NCI-H2107 treated with DMSO at 0.1 percent for 48 hours (cell line): ENCODE measurements at regions not wholly inside any gene's neighbourhood (a gene's known extent, or its start where the extent isn't known, plus 50 kb on each side); places are given as distances from the start of the nearest gene placed in this dataset.
A peak's percentile ranks its signal among the peaks of the same experiment; 100 is the strongest.
"Not testable (repeated sequence)": the region's sequence is repeated elsewhere in the genome, so short reads cannot be mapped to it uniquely, and the experiment has no call there.

Source experiments
- DNase-seq: peaks from one replicate; lab custom pipeline; 2025; ENCODE audit not compliant: unreplicated experiment; lab: John Stamatoyannopoulos, UW

DNA sequence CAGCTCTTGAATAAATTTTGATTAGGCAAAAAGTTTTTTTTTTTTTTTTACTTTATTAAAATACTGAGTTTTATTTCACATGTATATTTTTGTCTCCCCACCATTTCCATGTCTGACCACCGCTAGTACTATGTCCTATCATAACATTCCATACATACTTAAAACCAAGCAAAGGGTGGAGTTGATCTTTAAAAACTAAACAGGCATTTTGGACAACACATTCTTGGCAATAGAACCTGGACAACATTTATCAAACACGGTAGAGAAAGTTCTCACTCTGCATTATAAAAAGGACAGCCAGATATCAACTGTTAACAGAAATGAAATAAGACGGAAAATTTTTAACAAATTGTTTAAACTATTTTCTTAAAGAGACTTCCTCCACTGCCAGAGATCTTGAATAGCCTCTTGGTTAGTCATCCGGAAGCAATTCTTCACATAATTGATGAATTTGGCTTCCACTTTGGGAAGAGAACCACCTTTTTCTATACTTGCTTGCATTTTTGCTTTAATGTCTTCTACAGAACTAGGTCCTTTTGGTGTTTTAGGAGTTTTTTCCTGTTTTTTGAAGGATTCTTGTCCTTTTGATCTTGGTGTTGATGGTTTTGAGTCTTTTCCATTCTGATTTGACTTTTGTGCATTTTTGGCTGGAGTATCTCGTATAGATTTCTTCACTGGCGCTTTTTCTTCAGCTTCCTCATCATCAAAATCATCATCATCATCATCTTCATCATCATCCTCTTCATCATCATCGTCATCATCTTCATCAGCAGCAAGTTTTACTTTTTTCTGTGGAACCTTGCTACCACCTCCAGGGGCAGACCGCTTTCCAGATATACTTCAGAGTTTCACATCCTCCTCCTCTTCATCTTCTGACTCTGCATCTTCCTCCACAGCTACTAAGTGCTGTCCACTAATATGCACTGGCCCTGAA, 58.7 kb downstream of the POU5F2 start:
- not testable (repeated sequence) for DNase-seq

DNA sequence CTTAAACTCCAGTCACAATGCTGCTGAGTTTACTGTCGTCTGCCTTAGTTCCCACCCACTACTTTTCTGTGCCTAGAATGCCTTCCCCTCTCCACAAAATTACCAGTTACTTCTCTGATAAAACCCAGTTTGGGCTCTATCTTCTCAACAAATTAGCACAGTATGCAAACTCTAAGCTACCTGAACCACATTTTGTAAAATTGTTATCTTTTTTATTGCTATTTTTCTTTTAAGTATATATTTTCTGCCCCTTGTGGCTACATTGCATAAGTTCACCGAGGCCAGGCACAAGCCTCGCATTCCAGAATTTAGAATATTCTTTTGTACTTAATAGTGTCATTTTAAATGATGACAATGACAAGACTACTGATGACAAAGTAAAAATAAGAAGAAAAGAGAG, 60.0 kb downstream of the POU5F2 start:
- no peak for DNase-seq

DNA sequence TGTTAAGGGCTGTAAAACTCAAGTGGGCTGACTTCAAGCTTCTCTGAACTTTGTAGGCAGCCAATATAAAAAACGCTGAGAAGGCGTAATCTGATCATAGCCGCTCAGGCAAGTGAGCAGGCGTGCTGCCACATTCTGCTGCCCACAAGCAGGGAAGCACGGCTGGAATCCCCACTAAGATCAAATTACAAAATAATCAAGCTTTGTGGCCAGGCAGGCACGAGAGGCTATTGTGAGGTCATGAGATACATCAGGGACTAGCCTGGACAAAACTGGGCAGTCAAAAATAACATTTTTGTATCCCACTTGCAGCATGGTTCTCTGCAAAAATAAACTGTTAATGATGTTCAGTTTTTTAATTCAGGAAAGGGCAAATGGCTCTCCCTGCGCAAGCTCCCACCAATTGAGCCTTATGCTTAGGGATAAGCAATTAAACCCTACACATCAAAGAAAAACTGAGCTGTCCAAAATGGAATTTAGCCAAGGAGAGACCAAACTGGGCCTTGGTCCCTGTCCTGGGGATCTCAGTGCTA, 64.0 kb downstream of the POU5F2 start:
- peak; percentile 34 for DNase-seq

DNA sequence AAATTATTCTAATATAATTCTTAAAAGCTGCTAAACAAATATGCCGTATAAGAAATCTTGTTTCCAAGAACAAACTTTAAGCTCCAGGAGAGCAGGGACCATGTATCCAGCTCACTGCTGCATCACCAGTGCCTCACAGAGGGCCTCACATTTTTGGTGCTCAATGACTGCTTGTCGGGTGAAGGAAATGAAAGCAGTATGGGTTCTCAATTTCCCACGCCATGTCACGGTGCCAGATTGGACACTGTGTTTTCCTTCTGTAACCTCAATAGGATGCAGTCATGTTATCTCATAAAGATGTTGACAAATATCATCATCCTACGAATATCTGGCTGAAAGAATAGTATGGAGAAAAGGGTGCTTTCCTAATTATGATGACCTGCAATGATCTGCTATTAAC, 64.7 kb downstream of the POU5F2 start:
- no peak for DNase-seq

DNA sequence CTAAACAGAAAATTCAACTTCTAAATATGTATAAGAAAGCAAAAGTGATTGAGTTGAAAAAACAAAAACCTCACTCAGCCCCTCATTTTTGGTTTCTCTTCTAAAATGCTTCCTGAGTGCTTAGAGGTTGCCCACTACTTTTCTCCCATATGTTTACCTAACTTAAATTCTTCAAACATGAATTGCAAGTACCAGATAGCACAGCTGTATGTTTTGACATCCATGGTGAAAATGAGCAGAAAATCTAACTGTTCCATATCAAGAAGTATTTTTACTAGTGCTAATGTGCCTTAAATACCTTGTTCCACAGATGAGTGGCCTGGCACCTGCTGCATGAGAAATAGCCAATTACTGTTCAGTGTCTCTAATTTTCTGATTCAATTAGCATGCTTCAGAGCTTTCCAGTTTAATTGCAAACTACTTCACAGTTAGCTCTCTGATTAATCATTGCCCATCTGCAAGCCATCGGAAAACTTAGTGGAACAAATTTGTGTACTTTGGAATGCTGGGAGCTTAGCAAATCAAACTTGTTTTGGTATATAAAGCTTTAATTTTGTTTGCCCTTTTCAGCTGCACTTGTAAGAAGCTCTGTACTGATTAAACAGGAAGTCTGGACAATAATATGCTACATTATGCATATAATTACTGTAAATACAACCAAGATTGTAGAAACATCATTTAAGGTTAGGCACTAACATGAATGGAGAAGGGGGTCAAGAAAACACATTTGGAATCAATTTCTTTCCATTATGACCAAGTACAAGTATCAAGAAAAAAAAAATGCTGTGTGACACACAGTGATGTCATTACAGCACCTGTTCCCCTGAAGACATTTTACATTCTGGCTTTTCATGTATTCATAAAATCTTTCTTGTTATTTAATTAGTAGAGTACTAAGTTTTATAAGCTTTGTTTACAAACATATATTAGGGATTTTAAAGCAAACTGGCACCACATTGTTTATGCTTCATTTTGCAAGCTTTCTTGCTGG, 65.6 kb downstream of the POU5F2 start:
- no peak for DNase-seq

DNA sequence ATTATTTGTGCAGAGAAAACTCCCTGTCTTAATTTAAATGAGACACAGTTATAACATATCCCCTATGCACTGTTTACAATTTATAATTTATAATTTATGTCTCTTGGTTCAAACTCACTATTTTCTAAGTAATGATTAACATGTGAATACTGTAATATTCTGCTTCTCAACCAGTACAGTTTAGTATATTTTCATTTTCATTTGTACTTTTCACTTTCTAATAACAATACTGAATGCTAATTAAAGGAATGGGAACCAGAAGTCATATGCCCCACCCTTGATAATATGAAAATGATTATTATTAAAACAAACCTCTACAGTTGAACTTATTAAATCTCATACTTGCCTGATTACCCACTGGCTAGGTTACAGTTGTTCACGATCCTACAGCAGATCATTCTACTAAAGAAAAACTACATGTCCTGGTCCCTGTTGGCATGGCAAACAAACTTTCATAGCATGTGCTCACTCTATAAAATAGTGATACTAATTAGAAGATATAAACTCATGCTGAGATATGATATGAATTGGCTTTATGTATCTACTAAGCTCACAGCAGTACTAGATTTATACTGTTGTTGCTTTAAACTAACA, 66.4 kb downstream of the POU5F2 start:
- DNase-seq, result no peak

DNA sequence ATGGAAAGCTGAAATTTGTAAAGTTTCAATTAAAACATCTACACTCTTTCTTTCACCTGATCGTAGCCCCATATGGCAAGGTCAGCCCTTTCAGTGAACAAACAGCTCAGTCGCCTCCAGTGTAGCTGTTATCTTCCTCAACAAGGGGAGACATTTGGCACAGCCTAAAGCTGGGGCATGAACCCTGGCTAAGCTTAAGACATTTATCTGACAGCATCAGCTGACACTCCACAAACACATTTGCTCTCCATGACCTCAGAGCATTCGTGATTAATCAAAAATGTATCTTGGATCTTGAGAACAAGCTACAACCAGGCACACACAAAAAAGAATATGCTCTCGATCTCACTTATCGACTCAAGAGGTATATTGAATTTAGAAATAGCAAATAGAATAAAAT, 67.3 kb downstream of the POU5F2 start:
- DNase-seq, result no peak

DNA sequence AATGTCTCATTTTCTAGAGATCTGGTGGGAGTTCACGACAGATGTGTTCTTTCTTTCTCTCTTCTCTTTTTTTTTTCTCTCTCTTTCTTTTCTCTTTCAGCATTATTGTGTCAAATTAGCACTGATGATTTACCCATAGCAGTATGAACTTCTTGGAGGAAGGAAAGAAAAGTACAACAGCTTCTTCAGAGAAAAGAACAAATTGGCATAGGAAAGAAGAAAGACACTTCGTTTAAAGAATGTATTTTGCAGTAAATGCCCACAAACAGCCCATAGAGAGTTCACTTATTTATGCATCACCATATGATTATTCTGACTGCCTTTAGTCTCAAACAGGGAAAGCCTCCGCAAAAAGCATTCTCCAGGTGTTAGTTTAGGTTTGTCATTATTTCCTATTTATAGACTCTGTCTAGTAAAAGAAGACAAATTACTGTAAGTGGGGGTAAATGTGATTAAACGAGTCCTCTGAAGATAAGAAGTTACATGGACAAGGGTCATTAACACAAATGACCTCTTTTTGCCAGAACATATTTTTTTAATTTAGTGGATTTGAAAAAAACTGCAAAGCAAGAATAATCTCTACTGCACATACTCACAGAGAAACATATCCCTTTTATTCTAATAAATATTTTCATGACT, 68.0 kb downstream of the POU5F2 start:
- DNase-seq, result no peak

DNA sequence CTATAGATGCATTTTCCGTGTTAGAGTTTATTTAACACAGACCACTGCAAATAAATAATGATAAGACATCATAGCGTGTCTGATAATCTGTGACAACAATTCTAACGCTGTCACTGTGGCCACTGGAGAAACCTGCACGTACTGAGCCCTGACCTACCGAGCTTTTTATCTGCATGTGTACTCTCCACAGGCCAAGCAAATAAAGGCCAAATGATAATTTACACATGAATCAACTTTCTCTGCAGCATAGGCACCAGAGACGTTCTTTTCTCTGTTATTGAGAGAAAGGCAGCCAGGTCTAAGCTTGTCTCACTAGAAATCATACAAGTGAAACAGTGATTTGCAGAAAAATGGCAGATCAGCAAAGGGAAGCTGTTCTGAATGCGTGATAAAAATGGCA, 75.8 kb downstream of the POU5F2 start:
- DNase-seq, result no peak

DNA sequence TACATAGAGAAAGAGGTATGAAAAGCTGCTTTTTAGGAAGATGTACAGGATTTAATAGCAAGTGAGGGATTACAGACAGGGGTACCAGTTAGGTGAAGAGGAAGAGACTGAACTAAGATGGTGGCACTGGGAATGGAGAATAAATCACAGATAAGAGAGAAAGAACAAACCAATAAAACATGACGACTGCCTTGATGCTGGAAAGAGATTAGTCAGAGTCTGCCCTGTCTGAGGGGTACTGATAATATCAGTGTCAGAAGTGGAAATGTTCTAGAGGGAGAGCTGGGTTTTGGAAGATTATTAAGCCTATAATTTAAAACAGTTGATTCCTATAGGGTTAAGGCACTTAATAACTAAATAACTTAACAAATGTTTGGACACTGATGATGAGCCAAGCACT, 77.7 kb downstream of the NR2F1 start:
- no peak for DNase-seq

DNA sequence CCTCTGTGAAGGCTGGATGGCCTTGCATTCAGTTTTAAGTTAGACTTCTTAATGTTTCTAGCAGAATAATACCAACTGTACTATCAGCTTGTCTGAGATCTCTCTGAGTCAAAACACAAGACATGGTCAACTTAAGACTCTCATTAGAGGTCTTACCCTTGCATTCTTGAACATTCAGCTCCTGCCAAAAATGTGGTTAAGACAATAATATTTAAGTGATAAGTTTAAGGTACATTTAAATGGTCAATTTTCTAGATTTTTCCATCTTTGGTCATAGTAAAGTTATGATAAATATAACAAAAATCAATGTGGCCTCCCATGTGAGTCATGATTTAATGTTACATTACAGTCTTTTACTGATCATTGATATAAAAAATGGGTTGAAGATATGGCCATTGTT, 75.0 kb downstream of the NR2F1 start:
- no peak for DNase-seq

DNA sequence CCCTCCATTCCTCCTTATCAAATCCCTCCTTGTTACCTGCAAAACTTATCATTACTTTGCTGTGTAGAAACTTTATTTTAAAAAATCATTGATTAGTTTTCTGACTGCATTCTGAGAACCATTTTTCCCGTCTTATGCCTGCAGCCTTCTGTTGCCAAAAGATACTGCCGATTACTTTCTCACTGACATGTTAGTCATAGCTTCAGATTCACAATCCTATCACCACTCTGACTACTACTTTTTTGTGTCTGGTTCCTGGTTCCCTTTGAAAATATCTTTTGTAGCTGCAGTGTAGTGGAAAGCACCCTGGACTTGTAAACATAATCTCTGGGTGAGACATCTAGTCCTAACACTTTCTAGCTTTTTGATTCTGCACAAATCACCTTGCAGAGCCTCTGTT, 71.7 kb downstream of the NR2F1 start:
- DNase-seq, result no peak

DNA sequence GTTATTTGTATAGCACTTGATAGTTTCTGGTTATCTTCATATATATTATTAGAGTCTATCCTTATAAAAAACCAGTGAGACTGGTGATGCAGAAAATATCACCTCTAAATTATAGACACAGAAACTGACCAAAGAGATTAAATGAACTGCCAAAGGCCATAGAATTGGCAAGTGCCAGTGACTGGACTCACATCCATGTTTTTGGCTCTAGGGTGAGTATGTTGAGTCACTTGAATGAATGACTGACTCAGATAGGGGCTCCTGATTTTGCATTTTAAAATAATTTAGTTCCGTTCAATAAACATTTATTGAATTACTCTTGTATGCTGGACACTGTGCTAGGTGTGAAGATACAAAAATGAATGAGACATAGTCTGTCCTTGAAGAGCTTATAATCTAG, 70.7 kb downstream of the NR2F1 start:
- DNase-seq, result no peak

DNA sequence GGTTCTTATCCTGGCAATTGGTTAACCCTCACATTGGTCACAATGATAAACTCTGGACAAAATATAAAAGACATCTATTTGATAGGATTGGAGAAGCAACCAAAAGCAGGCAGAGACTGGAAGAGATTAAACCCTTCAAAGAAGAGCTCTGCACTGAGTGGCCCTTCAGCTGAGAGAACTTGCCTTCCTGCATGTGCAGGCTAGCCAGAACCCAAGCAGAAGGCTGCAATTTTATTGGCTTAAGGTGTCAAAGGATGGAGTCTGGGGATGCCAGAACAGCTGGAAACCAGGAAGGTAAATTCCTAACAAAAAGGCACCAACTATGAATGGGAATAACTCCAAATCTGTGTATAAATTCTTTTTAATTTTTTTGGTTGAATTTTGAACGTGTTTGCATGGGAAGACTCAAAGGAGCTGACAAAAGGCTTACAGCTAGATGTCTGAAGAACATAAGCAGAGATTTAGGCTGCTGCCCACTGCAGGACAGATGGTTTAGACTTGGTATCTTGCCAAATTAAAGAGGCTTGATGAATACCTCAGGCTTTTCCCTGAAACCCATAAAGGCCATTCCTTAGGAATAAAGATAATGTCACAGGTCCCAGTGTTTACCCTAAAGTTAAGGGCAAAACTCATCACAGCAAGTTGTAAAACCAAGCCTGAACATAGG, 66.3 kb downstream of the NR2F1 start:
- DNase-seq, result no peak

DNA sequence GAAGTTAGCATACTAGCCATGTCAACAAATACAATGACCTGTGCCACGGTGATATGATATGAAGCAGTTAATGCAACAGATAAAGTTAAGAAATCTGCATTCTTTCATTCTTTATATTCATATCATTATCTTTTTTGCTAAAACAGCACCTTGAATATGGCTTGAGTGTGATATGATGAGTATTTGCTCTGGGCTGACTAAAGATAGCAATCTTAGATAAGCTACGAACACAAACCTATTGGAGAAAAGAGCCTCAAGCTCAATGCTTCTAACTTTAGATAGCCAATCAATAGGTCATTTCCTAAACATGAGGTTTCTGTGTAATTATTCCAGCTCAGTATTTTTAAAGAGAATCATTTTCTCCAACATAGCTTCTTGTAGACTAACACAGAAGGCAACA, 61.7 kb downstream of the NR2F1 start:
- DNase-seq, result no peak
